Erythroblast (primary cell): ENCODE measurements at regions not wholly inside any gene's neighbourhood (a gene's known extent, or its start where the extent isn't known, plus 50 kb on each side); places are given as distances from the start of the nearest gene placed in this dataset.

Source experiments
- GATA1 ChIP-seq: IDR thresholded peaks from 2 replicates; pipeline ENCODE4 v1.6.1; 2011; ENCODE audit warnings: low read depth, mild to moderate bottlenecking, control low read depth, low read length, moderate library complexity
- POLR2A ChIP-seq: IDR thresholded peaks from 2 replicates; pipeline ENCODE4 v1.6.1; 2011; ENCODE audit warnings: mild to moderate bottlenecking, low read length

GRCh38 chr17:36824678-36825101, 112.6 kb upstream of the LHX1 start:
- TF ChIP-seq POLR2A (no peak), GATA1 (no peak)
